Esophagus muscularis mucosa (tissue), 4 donors: ENCODE measurements at regions not wholly inside any gene's neighbourhood (a gene's known extent, or its start where the extent isn't known, plus 50 kb on each side); places are given as distances from the start of the nearest gene placed in this dataset.

Experiments used
- DNase-seq: peaks from one replicate; pipeline ENCODE4 v3.0.0-alpha.2; 2017; ENCODE audit errors: extremely low spot score
- H3K27ac ChIP-seq, 4 donors: fragments of 200-600 bp; sonication (generic); replicated peaks in 1 of 4; 1 replicate in 3 of 4; 2 replicates in 1 of 4; pipeline ENCODE4 v1.5.1; 2016 to 2019; ENCODE audit warnings: mild to moderate bottlenecking in 1 of 4
- H3K27me3 ChIP-seq, 4 donors: fragments of 200-600 bp; sonication (generic); one replicate each; pipeline versions ENCODE4 v1.5.1 to v1.6.0; 2016 to 2019
- H3K36me3 ChIP-seq, 4 donors: fragments of 200-600 bp; sonication (generic); one replicate each; pipeline ENCODE4 v1.5.1; 2016 to 2019
- H3K4me1 ChIP-seq, 4 donors: fragments of 200-600 bp; sonication (generic); one replicate each; pipeline ENCODE4 v1.5.1; 2016 to 2019
- H3K4me3 ChIP-seq, 4 donors: fragments of 200-600 bp; sonication (generic); 1 replicate in 2 of 4; 2 replicates in 2 of 4; pipeline ENCODE4 v1.5.1; 2016 to 2019; ENCODE audit warnings: mild to moderate bottlenecking in 4 of 4, moderate library complexity in 1 of 4
- H3K9me3 ChIP-seq, 4 donors: fragments of 200-600 bp; sonication (generic); 1 replicate in 3 of 4; 2 replicates in 1 of 4; pipeline ENCODE4 v1.5.1; 2016 to 2019
- EP300 ChIP-seq: sonication (generic); formaldehyde crosslinking; IDR thresholded peaks from one replicate; pipeline ENCODE4 v1.6.1; 2017; ENCODE audit warnings: antibody characterized with exemption
- POLR2A ChIP-seq: fragments of 450-650 bp; IDR thresholded peaks from one replicate; pipeline ENCODE4 v1.6.1; 2017; ENCODE audit warnings: antibody characterized with exemption, moderate library complexity, mild to moderate bottlenecking, low read depth
- POLR2AphosphoS5 ChIP-seq, 2 donors: sonication (generic); formaldehyde crosslinking; IDR thresholded peaks; one replicate each; pipeline ENCODE4 v1.6.1; 2017; ENCODE audit warnings: antibody characterized with exemption in 2 of 2
- WGBS: methylation state at CpG from one replicate; pipeline ENCODE4 v1.1.5; 2018; 5-methylcytosine and 5-hydroxymethylcytosine counted together
- intact Hi-C: fragments of 100-400 bp; cut with DNase I; formaldehyde crosslinking; loops from one replicate; pipeline ENCODE4 v1.15.1; 2023
- small RNA-seq, 3 donors: library from RNA; depleted of rRNA; stranded (forward); fragments of <200 nt; gene quantifications; one replicate each; pipeline ENCODE3, GENCODE V24; 2016
- TF ChIP-seq, protein P1 (sequence below), 3 experiments: fragments of 200-600 bp in 2 of 3; fragments of 450-650 bp in 1 of 3; sonication (generic) in 2 of 3; IDR thresholded peaks; one replicate each; pipeline ENCODE4 v1.5.1; 2017 to 2019; ENCODE audit warnings: antibody characterized with exemption in 3 of 3, mild to moderate bottlenecking in 2 of 3, moderate library complexity in 1 of 3

DNA sequence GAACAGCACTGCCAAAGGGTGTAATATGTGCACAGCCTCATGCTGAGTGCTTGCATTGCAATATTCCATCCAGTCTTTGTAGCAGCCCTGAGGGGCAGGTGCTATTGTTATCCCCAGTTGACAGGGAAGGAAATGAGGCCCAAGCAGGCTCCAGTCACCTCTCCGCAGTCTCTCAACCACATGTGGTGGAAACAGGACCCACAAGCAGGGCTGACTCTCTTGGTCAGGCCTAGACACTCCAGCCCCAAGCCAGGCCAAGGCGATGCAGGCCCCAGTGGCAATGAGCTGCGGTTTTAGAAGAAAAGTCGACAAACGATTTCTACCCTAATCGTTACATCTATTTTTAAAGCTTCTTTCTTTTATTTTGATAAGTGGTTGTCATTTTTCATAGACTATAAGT is 52.6 kb upstream of the GADD45A start:
- intact Hi-C loops = no loop called here
- H3K4me1 ChIP-seq = peaks cover 8 to 14% (median 12%) of the 10 kb centered on the region in 4 donors

DNA sequence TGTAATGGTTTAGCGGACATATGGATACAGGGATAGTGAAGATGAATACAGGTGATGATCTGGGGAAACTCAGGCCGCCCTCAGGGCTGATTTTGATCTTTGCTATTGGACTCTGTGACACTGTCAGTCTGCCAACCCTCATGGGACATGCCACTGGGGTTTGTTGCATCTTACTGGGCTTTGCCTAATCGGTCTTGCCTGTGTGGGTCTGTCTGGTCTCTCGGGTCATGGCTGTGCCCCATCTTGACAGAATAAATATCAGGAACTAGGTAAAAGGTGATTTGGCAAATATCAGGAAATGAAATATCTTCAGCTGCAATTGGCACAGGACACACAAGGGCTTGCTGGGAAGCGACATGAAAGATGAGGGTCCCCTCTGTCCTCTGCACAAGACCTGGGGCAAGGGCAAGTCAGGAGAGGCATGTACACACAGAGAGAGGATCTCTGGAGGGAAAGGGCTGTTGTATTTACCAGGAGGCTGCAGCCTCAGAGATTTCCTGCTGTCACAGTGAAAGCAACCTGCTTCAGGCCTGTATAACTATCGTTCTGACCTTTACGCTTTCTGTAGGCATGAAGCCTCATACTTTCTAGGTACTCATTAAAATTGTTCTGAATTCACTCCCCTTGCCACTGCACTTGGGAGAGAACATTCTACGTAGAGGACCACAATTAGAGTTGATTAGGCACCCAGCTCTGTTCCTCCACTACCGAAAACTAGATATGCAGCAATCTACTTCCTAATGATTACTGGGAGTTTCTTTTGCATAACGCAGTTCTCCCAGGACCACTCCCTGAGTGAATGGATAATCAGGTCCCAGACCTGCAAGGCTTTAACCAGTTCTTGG is 52.0 kb upstream of the GADD45A start:
- TF ChIP-seq POLR2A = no peak
- TF ChIP-seq, protein P1, sequence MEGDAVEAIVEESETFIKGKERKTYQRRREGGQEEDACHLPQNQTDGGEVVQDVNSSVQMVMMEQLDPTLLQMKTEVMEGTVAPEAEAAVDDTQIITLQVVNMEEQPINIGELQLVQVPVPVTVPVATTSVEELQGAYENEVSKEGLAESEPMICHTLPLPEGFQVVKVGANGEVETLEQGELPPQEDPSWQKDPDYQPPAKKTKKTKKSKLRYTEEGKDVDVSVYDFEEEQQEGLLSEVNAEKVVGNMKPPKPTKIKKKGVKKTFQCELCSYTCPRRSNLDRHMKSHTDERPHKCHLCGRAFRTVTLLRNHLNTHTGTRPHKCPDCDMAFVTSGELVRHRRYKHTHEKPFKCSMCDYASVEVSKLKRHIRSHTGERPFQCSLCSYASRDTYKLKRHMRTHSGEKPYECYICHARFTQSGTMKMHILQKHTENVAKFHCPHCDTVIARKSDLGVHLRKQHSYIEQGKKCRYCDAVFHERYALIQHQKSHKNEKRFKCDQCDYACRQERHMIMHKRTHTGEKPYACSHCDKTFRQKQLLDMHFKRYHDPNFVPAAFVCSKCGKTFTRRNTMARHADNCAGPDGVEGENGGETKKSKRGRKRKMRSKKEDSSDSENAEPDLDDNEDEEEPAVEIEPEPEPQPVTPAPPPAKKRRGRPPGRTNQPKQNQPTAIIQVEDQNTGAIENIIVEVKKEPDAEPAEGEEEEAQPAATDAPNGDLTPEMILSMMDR (IDR thresholded peaks at IDR 0.05) = no peak
- TF ChIP-seq EP300 = no peak
- intact Hi-C loops = no loop called here
- H3K36me3 ChIP-seq = no peaks in the 10 kb centered on the region
- no peak overlapping the region for H3K4me3 ChIP-seq
- H3K9me3 ChIP-seq = no peaks in the 10 kb centered on the region
- no peaks in the 10 kb centered on the region for H3K27me3 ChIP-seq
- WGBS = 91% methylated on average over 10 of the region's 10 CpGs
- peak; percentile 64 for DNase-seq
- no peak overlapping the region for H3K27ac ChIP-seq
- peaks cover 8 to 14% (median 12%) of the 10 kb centered on the region in 4 donors for H3K4me1 ChIP-seq

More for the DNA sequence above, 52.6 kb upstream of the GADD45A start:
- Histone ChIP-seq H3K27me3 (no peaks in the 10 kb centered on the region), H3K27ac (no peak overlapping the region), H3K4me3 (no peak overlapping the region), H3K9me3 (no peaks in the 10 kb centered on the region), H3K36me3 (no peaks in the 10 kb centered on the region)
- peak; percentile 60 for DNase-seq
- WGBS = 93% methylated on average over 6 of the region's 6 CpGs
- no peak for TF ChIP-seq POLR2AphosphoS5 (IDR thresholded peaks at IDR 0.05)
- TF ChIP-seq EP300 = no peak
- TF ChIP-seq, protein P1 (IDR thresholded peaks at IDR 0.05) = no peak
- TF ChIP-seq POLR2A = no peak

DNA sequence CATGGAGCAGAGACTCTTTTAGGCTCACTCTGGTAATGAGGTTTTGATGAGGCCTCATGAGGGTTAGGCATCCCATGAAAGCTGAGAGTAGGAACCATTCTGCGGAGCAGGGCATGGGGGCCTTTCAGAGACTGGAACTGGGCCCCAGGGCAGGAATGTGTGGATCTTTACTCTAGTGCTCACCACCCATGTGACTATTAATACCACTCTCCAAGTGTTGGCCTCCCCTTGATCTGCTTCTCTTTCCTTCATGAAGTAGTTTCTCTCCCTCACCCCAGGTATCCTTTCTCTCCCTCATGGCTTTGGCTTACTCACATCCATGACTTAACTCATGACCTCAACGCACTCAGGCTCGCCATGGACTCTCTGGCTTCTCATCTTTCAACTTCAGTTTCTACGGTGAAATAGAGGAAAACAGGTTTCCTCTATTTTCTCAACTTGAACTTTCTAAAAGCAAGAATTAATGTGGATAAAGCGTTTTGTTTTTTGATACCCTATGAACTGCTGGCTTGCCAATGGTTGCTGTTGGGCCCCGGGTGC is 50.5 kb upstream of the GADD45A start:
- no peaks in the 10 kb centered on the region for H3K36me3 ChIP-seq
- 93% methylated on average over 6 of the region's 6 CpGs for WGBS
- H3K27ac ChIP-seq = no peak overlapping the region
- H3K4me1 ChIP-seq = peaks cover 5 to 8% (median 7%) of the 10 kb centered on the region in 4 donors
- H3K4me3 ChIP-seq = no peak overlapping the region
- TF ChIP-seq POLR2A (no peak), POLR2AphosphoS5 (IDR thresholded peaks at IDR 0.05) (no peak), EP300 (no peak)
- TF ChIP-seq, protein P1 (IDR thresholded peaks at IDR 0.05) = no peak
- intact Hi-C loops = no loop called here
- peak; percentile 29 for DNase-seq
- H3K9me3 ChIP-seq = no peaks in the 10 kb centered on the region
- H3K27me3 ChIP-seq = no peaks in the 10 kb centered on the region

DNA sequence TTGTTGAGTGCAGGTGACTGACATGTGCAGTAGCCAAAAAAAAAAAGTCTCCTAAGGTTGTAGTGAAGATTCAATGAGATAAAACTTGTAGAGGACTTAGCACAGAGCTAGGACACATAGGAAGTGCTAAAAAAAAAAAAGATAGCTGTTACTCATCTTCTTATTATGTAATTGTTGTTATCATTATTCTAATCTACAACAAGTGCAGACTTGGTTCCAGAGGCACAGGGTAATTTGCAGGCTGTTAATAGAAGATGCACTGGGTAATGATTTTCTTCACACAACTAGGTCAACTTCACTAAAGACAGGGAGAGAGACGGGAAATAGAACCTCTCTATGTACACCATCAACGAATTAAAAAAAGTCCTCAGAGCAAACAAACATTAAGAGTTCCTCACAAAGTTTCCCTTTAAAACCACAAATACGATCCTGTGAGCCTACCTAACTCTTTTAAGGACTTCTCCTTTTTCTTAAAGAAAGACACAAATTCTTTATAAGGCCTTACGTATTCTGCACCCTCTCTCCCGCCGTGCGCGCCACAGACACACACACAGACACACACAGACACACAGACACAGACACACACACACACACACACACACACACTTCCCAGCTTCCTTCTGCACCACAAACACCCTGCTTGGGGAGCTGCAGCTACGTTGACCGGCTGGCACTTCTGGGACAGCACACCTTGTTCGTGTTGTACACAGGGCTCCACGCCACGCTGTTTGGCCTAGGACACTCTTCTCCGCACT is 49.8 kb upstream of the GADD45A start:
- H3K9me3 ChIP-seq = no peaks in the 10 kb centered on the region
- TF ChIP-seq POLR2A = no peak
- TF ChIP-seq, protein P1 (IDR thresholded peaks at IDR 0.05) = no peak
- TF ChIP-seq POLR2AphosphoS5 (IDR thresholded peaks at IDR 0.05) = no peak
- no peak for TF ChIP-seq EP300
- peaks cover 0 to under 1% (median under 1%) of the 10 kb centered on the region in 4 donors for H3K4me1 ChIP-seq
- intact Hi-C loops = no loop called here
- no peaks in the 10 kb centered on the region for H3K36me3 ChIP-seq
- 79% methylated on average over 14 of the region's 14 CpGs for WGBS
- peak; percentile 39 for DNase-seq
- no peak overlapping the region for H3K4me3 ChIP-seq
- H3K27me3 ChIP-seq = no peaks in the 10 kb centered on the region
- H3K27ac ChIP-seq = no peak overlapping the region

Small RNA genes lying in the stretch of these regions (small RNA-seq; reads per million reads assigned to genes)
- 0 reads per million in 3 donors for gene RNU6-1031P
